Activated naive CD4-positive, alpha-beta T cell treated with anti-CD3 and anti-CD28 coated beads, Interleukin-2, amount 10 ng/mL, durations not matched to agents 7 days and 5 days (primary cell): ENCODE measurements at regions not wholly inside any gene's neighbourhood (a gene's known extent, or its start where the extent isn't known, plus 50 kb on each side); places are given as distances from the start of the nearest gene placed in this dataset.
"Not testable (repeated sequence)": the region's sequence is repeated elsewhere in the genome, so short reads cannot be mapped to it uniquely, and the experiment has no call there.

ENCODE experiments used
- CTCF ChIA-PET: fragments of 350-600 bp; sonication (Branson Sonifier 250); formaldehyde crosslinking; loops from one replicate; lab custom pipeline; 2021; ENCODE audit warnings: antibody characterized with exemption; lab: Charles Lee
- DNase-seq: peaks from one replicate; pipeline ENCODE4 v3.0.0-alpha.2; 2020
- H3K27ac Mint-ChIP-seq: one replicate; pipeline ENCODE4 v1.8.0; 2021; ENCODE audit warnings: mild to moderate bottlenecking, moderate library complexity, mixed read lengths
- H3K27me3 Mint-ChIP-seq: one replicate; pipeline ENCODE4 v1.8.0; 2021; ENCODE audit warnings: mild to moderate bottlenecking, mixed read lengths
- H3K36me3 Mint-ChIP-seq: one replicate; pipeline ENCODE4 v1.8.0; 2021; ENCODE audit warnings: mixed read lengths
- H3K4me1 Mint-ChIP-seq: one replicate; pipeline ENCODE4 v1.8.0; 2021; ENCODE audit warnings: mixed read lengths
- H3K4me3 Mint-ChIP-seq: one replicate; pipeline ENCODE4 v1.8.0; 2021; ENCODE audit warnings: mild to moderate bottlenecking, moderate library complexity, mixed read lengths
- H3K9me3 Mint-ChIP-seq: one replicate; pipeline ENCODE4 v1.8.0; 2021; ENCODE audit warnings: mixed read lengths

DNA sequence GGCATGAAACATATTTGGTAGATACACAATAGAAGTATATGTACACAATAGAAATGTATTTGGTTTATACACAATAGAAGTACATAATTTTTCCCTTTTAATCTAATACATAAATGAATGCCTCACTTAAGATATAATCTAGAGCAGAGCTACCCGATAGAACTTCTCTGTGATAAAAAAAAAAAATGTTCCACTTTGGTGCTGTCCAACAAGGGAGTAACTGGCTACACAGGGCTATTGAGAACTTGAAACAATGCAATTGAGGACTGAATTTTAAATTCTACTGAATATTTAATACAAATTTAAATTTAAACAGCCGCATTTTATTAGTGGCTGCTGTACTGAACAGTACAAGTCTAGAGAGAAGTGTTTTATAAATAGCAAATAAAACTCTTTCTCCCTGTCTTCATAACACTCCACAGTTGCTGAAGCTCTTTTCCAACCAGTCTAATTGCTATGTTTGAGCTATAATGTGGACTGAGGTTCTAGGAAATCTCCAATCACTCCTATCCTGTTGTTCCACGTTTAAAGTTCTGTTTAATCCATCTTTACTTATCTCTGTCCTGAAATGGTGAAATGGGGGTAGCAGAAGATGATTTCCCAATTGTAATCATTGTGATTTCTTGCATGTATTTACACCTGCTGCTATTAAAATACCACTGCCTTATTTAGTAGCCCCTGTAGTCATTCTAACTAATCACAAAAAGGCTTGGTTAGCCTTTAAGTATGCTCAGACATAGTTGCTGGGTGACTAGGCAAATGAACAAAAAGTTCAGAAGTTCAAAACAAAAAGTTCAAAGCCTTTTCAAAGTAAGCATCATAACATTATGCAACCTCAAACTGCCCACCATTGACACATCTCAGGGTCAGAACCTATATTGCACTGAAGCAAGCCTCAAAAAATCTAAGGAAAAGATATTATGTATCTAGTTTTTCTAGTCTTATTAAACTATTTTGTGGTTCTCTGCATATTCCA, 192.3 kb upstream of the C1orf87 start:
- H3K4me3 Mint-ChIP-seq, result no peak overlapping the region
- no peak for DNase-seq
- no peaks in the 10 kb centered on the region for H3K27me3 Mint-ChIP-seq
- CTCF ChIA-PET, result no interaction called here
- no peaks in the 10 kb centered on the region for H3K9me3 Mint-ChIP-seq
- no peaks in the 10 kb centered on the region for H3K36me3 Mint-ChIP-seq
- H3K4me1 Mint-ChIP-seq, result no peaks in the 10 kb centered on the region
- H3K27ac Mint-ChIP-seq, result no peak overlapping the region

DNA sequence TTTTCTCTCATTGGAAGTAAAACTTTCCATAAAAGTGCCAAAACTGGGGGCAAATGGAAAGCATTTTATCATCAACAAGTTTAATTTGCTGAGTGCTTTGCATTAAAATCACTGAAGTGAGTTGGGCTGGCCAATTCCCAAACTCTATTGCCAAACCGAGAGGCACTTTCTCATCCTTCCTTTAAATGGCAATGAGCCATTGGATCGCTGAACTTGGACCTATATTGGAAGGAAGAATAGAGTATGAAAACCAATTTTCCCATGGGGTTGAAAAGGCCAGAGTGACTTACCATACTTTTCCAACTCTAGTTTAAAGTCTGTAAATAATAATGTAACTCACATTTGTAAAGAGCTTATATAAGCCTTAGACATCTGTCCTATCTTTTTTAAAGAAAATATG, 189.1 kb upstream of the C1orf87 start:
- Mint-ChIP-seq H3K9me3 (no peaks in the 10 kb centered on the region), H3K4me1 (no peaks in the 10 kb centered on the region), H3K27ac (no peak overlapping the region), H3K27me3 (no peaks in the 10 kb centered on the region), H3K4me3 (no peak overlapping the region), H3K36me3 (no peaks in the 10 kb centered on the region)
- CTCF ChIA-PET, result no interaction called here
- DNase-seq, result no peak

DNA sequence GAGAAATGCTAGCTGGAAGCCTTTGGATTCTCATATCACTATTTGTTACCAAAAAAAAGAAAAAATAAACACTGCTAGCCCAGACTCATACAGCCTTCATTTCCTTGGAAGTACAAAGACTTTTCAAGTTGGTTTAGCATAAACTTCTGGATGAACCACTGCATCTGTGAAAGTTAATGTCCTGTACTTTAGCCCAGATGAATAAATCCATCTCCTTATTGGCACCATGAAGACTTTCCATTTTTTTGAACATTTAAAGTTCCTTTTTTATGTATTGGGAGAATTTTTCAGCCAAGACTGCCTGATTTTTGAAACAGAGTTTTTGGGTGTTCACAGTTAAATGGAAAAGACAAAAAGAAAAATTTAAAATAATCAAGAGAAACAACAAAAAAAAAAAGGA, 184.0 kb upstream of the C1orf87 start:
- Mint-ChIP-seq H3K27me3 (no peaks in the 10 kb centered on the region), H3K9me3 (no peaks in the 10 kb centered on the region), H3K27ac (no peak overlapping the region), H3K4me3 (no peak overlapping the region), H3K36me3 (no peaks in the 10 kb centered on the region), H3K4me1 (no peaks in the 10 kb centered on the region)
- CTCF ChIA-PET, result no interaction called here
- no peak for DNase-seq

DNA sequence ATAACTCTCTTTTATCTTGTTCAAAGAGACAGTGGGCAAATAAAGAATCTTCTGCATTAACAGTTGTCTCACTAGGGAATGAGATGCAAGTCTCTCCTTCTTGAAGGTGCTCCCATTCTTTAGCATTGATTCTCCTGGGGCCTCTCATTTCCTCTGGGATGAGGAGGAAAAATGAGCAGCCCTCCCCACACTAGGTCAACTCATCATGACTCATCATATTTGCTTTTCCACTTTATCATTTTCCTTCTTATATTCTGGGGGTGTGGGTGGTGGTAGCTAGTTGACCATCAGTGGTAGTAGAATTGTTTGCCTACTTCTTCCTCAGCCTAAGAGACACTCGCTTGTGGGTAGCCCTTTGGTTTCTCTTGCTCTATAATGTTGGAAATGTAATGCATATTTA, 182.0 kb upstream of the C1orf87 start:
- Mint-ChIP-seq H3K27me3 (no peaks in the 10 kb centered on the region), H3K36me3 (no peaks in the 10 kb centered on the region), H3K9me3 (no peaks in the 10 kb centered on the region), H3K4me3 (no peak overlapping the region), H3K27ac (no peak overlapping the region), H3K4me1 (no peaks in the 10 kb centered on the region)
- CTCF ChIA-PET, result no interaction called here
- DNase-seq, result no peak

DNA sequence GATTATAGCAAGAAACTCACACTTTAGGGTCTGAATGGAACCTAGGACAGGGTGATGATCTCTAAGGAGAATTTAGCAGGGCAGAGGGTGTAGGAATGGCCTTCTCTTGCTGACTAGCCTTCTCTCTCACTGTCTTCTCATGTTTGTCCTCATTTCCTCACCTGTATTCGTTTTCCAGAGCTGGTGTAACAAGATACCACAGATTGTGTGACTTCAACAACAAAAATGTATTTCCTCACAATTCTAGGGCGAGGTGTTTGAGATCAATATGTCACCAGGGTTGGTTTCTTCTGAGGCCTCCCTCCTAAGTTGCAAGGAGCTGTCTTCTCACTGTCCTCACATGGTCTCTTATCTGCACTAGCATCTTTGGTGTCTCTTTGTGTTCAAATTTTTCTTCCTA, 177.9 kb upstream of the C1orf87 start:
- no peak for DNase-seq
- no peaks in the 10 kb centered on the region for H3K36me3 Mint-ChIP-seq
- no peaks in the 10 kb centered on the region for H3K4me1 Mint-ChIP-seq
- H3K27ac Mint-ChIP-seq, result no peak overlapping the region
- no peaks in the 10 kb centered on the region for H3K27me3 Mint-ChIP-seq
- no peak overlapping the region for H3K4me3 Mint-ChIP-seq
- CTCF ChIA-PET, result no interaction called here
- H3K9me3 Mint-ChIP-seq, result peaks cover 3% of the 10 kb centered on the region

DNA sequence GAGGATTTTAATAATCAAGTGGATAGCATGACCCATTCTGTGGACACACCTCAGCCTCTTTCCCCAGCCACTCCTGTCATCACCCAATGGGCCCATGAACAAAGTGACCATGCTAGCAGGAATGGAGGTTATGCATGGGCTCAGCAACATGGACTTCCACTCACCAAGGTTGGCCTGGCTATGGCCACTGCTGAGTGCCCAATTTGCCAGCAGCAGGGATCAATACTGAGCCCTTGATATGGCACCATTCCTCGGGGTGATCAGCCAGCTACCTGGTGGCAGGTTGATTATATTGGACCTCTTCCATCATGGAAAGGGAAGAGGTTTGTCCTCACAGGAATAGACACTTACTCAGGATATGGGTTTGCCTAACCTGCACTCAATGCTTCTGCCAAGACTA, 173.9 kb upstream of the C1orf87 start:
- DNase-seq, H3K9me3 Mint-ChIP-seq, H3K4me3 Mint-ChIP-seq, CTCF ChIA-PET, H3K4me1 Mint-ChIP-seq, H3K27ac Mint-ChIP-seq, H3K27me3 Mint-ChIP-seq, H3K36me3 Mint-ChIP-seq: not testable (repeated sequence)

DNA sequence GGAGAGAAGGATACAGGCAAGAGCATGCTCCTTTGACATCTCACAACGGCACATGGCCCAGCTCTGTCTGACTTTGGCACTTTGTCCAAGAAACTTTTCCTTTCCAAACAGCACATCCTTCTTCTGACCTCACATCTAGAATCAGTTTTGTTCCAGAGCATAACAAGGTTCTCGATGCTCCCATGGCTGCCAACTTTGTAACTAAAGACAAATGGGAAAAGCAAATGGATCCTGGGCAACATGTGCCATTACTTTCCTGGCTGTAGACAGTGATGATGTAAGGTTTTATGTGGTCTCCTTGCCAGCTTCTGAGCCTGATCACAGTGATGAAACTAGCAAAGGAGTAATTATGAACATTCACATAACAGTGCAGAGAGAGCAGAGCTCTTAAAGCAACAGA, 171.8 kb upstream of the C1orf87 start:
- H3K27ac Mint-ChIP-seq, result no peak overlapping the region
- H3K36me3 Mint-ChIP-seq, result no peaks in the 10 kb centered on the region
- no peak for DNase-seq
- H3K4me1 Mint-ChIP-seq, result no peaks in the 10 kb centered on the region
- H3K4me3 Mint-ChIP-seq, result no peak overlapping the region
- H3K9me3 Mint-ChIP-seq, result peaks cover 3% of the 10 kb centered on the region
- CTCF ChIA-PET, result no interaction called here
- H3K27me3 Mint-ChIP-seq, result no peaks in the 10 kb centered on the region

DNA sequence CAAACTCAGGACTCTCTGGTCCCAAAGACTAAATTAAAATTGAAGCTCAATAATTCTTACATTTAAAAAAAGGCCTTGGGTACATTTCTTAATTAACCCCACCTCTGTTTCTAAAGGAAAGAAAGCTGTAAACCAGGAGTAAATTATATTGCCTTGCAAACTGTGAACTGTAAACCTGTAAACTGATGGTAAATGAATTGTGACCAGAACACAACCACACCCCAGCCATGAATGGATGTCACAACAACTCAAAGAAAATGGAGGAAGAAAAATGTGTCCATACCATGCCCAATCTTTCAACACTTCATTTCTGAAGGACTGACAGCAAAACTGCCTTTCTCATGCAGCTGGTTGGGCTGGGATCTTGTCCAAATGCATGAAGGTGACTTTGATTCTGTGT, 171.3 kb upstream of the C1orf87 start:
- H3K9me3 Mint-ChIP-seq, result peaks cover 3% of the 10 kb centered on the region
- CTCF ChIA-PET, result no interaction called here
- H3K4me1 Mint-ChIP-seq, result no peaks in the 10 kb centered on the region
- H3K4me3 Mint-ChIP-seq, result no peak overlapping the region
- H3K27me3 Mint-ChIP-seq, result no peaks in the 10 kb centered on the region
- no peaks in the 10 kb centered on the region for H3K36me3 Mint-ChIP-seq
- DNase-seq, result no peak
- H3K27ac Mint-ChIP-seq, result no peak overlapping the region

DNA sequence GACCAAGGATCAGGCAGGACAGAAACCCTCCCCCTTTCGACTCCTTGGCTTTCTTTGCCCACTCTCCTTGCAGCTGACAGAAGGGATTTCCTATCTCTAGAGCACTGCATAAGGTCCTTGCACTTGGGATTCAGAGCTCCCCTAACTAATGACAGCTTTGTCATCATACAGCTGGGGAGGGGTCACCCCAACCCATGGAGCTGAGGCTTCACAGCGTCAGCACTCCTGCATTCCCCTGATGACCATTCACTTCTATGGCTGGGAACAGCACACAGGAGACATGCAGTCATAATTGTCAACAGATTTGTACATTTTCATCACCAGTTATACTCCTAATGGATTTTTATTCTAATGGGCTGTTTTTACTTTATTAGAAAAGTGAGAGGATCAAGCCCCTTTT, 161.7 kb upstream of the C1orf87 start:
- DNase-seq, result no peak
- no peaks in the 10 kb centered on the region for H3K4me1 Mint-ChIP-seq
- no peaks in the 10 kb centered on the region for H3K27me3 Mint-ChIP-seq
- H3K9me3 Mint-ChIP-seq, result peaks cover 1% of the 10 kb centered on the region
- no peak overlapping the region for H3K4me3 Mint-ChIP-seq
- no peaks in the 10 kb centered on the region for H3K36me3 Mint-ChIP-seq
- CTCF ChIA-PET, result no interaction called here
- H3K27ac Mint-ChIP-seq, result no peak overlapping the region

DNA sequence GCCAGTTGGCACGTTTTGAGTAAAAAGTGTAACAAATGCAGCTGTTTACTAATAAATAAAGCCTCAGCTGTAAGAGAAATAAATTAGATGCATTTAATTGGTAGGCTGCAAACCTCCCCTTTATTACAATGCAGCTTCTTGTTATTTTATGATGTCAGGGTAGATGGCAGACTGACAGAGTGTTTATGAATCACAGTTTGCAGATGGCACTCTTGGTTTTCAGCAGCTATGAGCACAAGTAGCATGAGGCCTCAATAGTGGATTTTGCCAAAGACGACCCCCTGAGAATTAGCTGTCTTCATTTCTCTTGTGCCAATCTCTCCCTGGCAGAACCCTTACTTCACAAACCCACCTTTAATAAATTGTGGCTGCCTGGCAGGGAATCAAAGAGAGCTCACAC, 161.2 kb upstream of the C1orf87 start:
- Mint-ChIP-seq H3K27ac (no peak overlapping the region), H3K36me3 (no peaks in the 10 kb centered on the region), H3K27me3 (no peaks in the 10 kb centered on the region), H3K4me1 (no peaks in the 10 kb centered on the region), H3K4me3 (no peak overlapping the region), H3K9me3 (peaks cover 1% of the 10 kb centered on the region)
- no peak for DNase-seq
- CTCF ChIA-PET, result no interaction called here

- CTCF ChIA-PET, result no interaction called here
- H3K4me1 Mint-ChIP-seq, result no peaks in the 10 kb centered on the region
Measured at GRCh38 chr1:60229821-60230220, 156.3 kb upstream of the C1orf87 start.

DNA sequence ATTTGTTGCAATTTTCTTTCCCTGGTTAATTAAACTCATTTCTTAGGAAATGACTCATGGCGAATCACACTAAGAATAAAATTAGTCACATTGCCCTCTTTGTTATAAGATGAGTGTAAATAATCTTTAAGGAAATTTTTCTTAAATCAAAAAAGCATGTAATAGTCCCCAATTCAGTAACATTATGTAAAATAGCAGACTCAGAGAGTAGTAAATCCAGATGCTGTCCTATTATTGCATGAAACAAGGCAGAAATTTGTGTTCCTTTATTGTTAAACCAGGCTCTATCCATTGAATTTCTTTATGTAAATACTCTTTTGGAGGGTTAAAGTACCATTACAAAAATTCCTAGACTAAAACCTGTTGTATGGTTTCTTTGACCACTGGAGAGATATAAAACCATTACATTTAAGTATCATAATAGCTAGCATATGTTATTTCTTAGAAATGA, 154.5 kb upstream of the C1orf87 start:
- CTCF ChIA-PET, result no interaction called here
- DNase-seq, result no peak
- Mint-ChIP-seq H3K4me3 (no peak overlapping the region), H3K9me3 (no peaks in the 10 kb centered on the region), H3K27ac (no peak overlapping the region), H3K36me3 (no peaks in the 10 kb centered on the region), H3K27me3 (no peaks in the 10 kb centered on the region), H3K4me1 (no peaks in the 10 kb centered on the region)

More at GRCh38 chr1:60229821-60230220, 156.3 kb upstream of the C1orf87 start:
- H3K27ac Mint-ChIP-seq, result no peak overlapping the region
- no peaks in the 10 kb centered on the region for H3K36me3 Mint-ChIP-seq
- H3K9me3 Mint-ChIP-seq, result peaks cover 1% of the 10 kb centered on the region
- H3K27me3 Mint-ChIP-seq, result no peaks in the 10 kb centered on the region
- no peak overlapping the region for H3K4me3 Mint-ChIP-seq
- no peak for DNase-seq

DNA sequence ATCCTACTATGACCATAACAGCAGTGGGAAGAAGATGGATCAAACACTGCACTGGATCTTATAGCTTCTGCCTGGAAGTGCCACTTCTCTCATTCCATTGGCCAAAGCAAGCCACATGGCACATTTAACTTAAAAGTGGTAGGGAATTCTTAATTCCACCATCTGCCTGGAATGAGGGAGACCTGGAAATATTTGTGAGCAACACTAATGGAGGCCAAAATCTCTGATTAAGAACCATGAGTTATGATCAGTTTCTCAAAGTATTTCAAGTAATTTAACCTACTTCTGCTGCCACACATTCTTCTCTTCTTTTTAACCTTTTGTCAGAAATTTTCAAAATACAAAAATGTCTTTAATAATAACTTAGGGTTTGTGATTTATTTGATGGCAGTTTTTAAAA, 154.0 kb upstream of the C1orf87 start:
- no peaks in the 10 kb centered on the region for H3K27me3 Mint-ChIP-seq
- H3K27ac Mint-ChIP-seq, result no peak overlapping the region
- CTCF ChIA-PET, result no interaction called here
- H3K9me3 Mint-ChIP-seq, result no peaks in the 10 kb centered on the region
- DNase-seq, result no peak
- H3K36me3 Mint-ChIP-seq, result no peaks in the 10 kb centered on the region
- H3K4me3 Mint-ChIP-seq, result no peak overlapping the region
- H3K4me1 Mint-ChIP-seq, result no peaks in the 10 kb centered on the region

DNA sequence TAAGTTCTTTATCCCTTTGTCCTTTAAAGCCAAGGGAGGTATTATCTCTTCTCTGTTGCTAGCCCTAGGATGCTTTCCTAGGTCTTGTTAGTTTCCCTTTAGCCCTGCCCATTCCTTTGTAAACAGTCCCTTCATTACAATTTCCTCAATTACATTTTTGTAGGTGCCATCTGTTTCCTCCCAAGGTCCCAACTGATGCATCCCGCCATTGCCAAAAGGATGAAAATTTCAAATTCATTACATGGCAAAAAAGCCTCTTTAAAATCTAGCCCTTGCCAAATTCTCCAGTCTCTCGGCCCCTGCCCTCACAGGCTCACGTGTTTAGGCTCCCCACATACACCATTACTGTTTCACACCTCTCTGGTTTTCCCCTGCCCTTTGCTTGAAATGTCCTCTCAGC, 151.9 kb upstream of the C1orf87 start:
- Mint-ChIP-seq H3K27me3 (no peaks in the 10 kb centered on the region), H3K4me3 (no peak overlapping the region), H3K27ac (no peak overlapping the region), H3K9me3 (no peaks in the 10 kb centered on the region), H3K36me3 (no peaks in the 10 kb centered on the region), H3K4me1 (no peaks in the 10 kb centered on the region)
- CTCF ChIA-PET, result interaction anchor here (0.6 kb wide), 1 partner anchor 58 kb away, joined by 3 read pairs; no protein-coding TSS in a partner anchor
- DNase-seq, result no peak

DNA sequence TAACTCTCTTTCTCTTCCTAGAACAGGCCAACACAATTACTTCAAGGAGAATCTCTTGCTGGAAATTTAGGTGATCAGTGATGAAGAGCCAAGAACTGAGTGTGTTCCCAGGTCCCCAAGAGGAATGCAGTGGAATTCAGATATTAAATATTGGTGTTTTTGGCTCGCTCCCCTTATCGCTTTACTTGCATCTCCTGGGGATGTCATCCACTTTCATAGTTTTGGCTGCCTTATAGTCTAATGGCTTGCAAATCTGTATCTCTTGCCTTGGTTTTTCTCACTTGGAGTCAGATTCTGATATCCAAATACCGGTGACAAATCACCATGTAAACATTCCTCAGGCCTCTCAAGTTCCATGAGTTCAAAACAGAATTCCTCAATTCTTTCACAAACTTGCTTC, 151.0 kb upstream of the C1orf87 start:
- no peaks in the 10 kb centered on the region for H3K9me3 Mint-ChIP-seq

More for the DNA sequence above, 151.0 kb upstream of the C1orf87 start:
- CTCF ChIA-PET, result no interaction called here
- Mint-ChIP-seq H3K27ac (no peak overlapping the region), H3K4me3 (no peak overlapping the region), H3K4me1 (no peaks in the 10 kb centered on the region), H3K36me3 (no peaks in the 10 kb centered on the region), H3K27me3 (no peaks in the 10 kb centered on the region)
- DNase-seq, result no peak
